H1 (cell line): ENCODE measurements at regions not wholly inside any gene's neighbourhood (a gene's known extent, or its start where the extent isn't known, plus 50 kb on each side); places are given as distances from the start of the nearest gene placed in this dataset.

ENCODE experiments used
- ATF2 ChIP-seq: IDR thresholded peaks from 2 replicates; pipeline ENCODE4 v1.6.1; 2012; ENCODE audit warnings: low read length, inconsistent platforms
- BRCA1 ChIP-seq: IDR thresholded peaks from 2 replicates; pipeline ENCODE4 v1.6.1; 2012; ENCODE audit warnings: low read depth, low read length, improper control_type of control experiment
- CHD2 ChIP-seq: IDR thresholded peaks from 2 replicates; pipeline ENCODE4 v1.6.1; 2012; ENCODE audit warnings: low read length, improper control_type of control experiment
- CTCF ChIP-seq, 3 experiments: IDR thresholded peaks; 1 replicate in 2 of 3; 2 replicates in 1 of 3; pipeline versions ENCODE4 v1.5.1 to v1.6.1; 2011; ENCODE audit warnings: low read length in 3 of 3, mild to moderate bottlenecking in 3 of 3, inconsistent platforms in 2 of 3, low read depth in 1 of 3, moderate library complexity in 1 of 3; ENCODE audit not compliant: insufficient read depth in 1 of 3; ENCODE audit errors: control extremely low read depth in 1 of 3
- EZH2 ChIP-seq: fragments of 200-600 bp; sonication (generic); IDR thresholded peaks from 2 replicates; pipeline ENCODE4 v1.7.1; 2012; ENCODE audit warnings: low read depth, mild to moderate bottlenecking, moderate library complexity, low read length, inconsistent platforms; ENCODE audit not compliant: severe bottlenecking
- POLR2A ChIP-seq, 2 experiments: IDR thresholded peaks; 1 replicate in 1 of 2; 2 replicates in 1 of 2; pipeline ENCODE4 v1.6.1; 2011; ENCODE audit warnings: low read depth in 2 of 2, low read length in 2 of 2, mild to moderate bottlenecking in 2 of 2; ENCODE audit errors: control extremely low read depth in 1 of 2
- POLR2AphosphoS5 ChIP-seq: IDR thresholded peaks from 2 replicates; pipeline ENCODE4 v1.6.1; 2011; ENCODE audit warnings: low read depth, low read length
- RAD21 ChIP-seq, 2 experiments: IDR thresholded peaks in 1 of 2; conservative IDR thresholded peaks in 1 of 2; 2 replicates each; pipeline ENCODE4 v1.6.1; 2011; ENCODE audit warnings: low read depth in 2 of 2, low read length in 2 of 2, improper control_type of control experiment in 1 of 2, inconsistent platforms in 1 of 2, mild to moderate bottlenecking in 1 of 2, moderate library complexity in 1 of 2
- RNF2 ChIP-seq: fragments of 200-900, 300-1000 bp; sonication (generic); IDR thresholded peaks from 2 replicates; pipeline ENCODE4 v1.7.1; 2016; ENCODE audit warnings: borderline replicate concordance, low read depth, mild to moderate bottlenecking, antibody characterized with exemption, low read length; ENCODE audit not compliant: poor library complexity, severe bottlenecking; ENCODE audit errors: missing control alignments
- SP2 ChIP-seq: IDR thresholded peaks from 2 replicates; pipeline ENCODE4 v1.6.1; 2012; ENCODE audit warnings: mild to moderate bottlenecking, low read length, inconsistent platforms
- TAF1 ChIP-seq: IDR thresholded peaks from 2 replicates; pipeline ENCODE4 v1.6.1; 2011; ENCODE audit warnings: mild to moderate bottlenecking, low read depth, low read length
- TEAD4 ChIP-seq: IDR thresholded peaks from 2 replicates; pipeline ENCODE4 v1.6.1; 2012; ENCODE audit warnings: low read depth, low read length, inconsistent platforms, mixed read lengths
- ZNF274 ChIP-seq: IDR thresholded peaks from 2 replicates; pipeline ENCODE4 v1.7.0; 2012; ENCODE audit warnings: low read length, borderline replicate concordance; ENCODE audit errors: extremely low read depth

DNA sequence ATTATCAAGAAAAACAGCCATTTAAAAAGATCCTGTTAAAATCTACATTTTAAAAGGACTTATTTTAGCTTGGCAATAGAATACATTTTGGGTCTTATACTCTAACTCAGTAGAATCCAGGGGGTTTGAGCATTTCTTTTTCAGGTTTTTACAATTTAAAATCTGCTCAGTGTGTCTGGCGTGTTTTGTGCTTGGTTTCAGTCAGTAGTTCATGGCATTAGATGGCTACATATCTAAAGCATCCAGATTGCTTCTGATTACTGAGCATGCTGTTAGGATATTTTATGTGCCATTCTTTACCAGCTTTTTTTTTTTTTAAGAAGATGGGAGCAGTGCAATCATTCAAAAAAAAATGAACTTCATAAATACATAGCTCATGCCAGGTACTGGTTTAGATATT lies 566.1 kb upstream of the LARGE1 start:
- TF ChIP-seq RAD21 (IDR thresholded peaks at IDR 0.05 in 1 of 2, conservative IDR thresholded peaks at IDR 0.05 in 1 of 2; ENCODE audit: low read depth in 2 of 2, low read length in 2 of 2) (no peak), POLR2A (IDR thresholded peaks at IDR 0.05; ENCODE audit: control extremely low read depth in 1 of 2, low read depth in 2 of 2, low read length in 2 of 2) (no peak), EZH2 (no peak), BRCA1 (no peak), TAF1 (no peak), ATF2 (no peak), RNF2 (no peak), TEAD4 (no peak), SP2 (no peak), CTCF (IDR thresholded peaks at IDR 0.05; ENCODE audit: control extremely low read depth in 1 of 3, insufficient read depth in 1 of 3, low read depth in 1 of 3, low read length in 3 of 3) (no peak), CHD2 (no peak), POLR2AphosphoS5 (no peak), ZNF274 (no peak)
